ENCODE measurements at regions not wholly inside any gene's neighbourhood (a gene's known extent, or its start where the extent isn't known, plus 50 kb on each side); places are given as distances from the start of the nearest gene placed in this dataset.
"Not testable (repeated sequence)": the region's sequence is repeated elsewhere in the genome, so short reads cannot be mapped to it uniquely, and the experiment has no call there.

- Histone ChIP-seq H3K36me3 (ENCODE audit: insufficient read depth, low read length) (no peaks in the 10 kb centered on the region), H3K9ac (ENCODE audit: insufficient read length) (no peak overlapping the region), H3K9me3 (ENCODE audit: low read depth, low read length) (no peaks in the 10 kb centered on the region), H3K27ac (no peak overlapping the region), H3K4me3 (no peak overlapping the region)
- no peak for DNase-seq (ENCODE audit: low read depth, low spot score)
- no peak for TF ChIP-seq EZH2 (IDR thresholded peaks at IDR 0.05)
- TF ChIP-seq POLR2AphosphoS5 (IDR thresholded peaks at IDR 0.05; ENCODE audit: borderline replicate concordance, low read depth, low read length): no peak
- no peak for TF ChIP-seq FOXP2 (optimal IDR thresholded peaks at IDR 0.05; ENCODE audit: control extremely low read depth, extremely low read length, insufficient read depth)
Measured at GRCh38 chr3:22371036-22371435, 620.0 kb upstream of the ZNF385D start.

GRCh38 chr3:22371607-22372291 lies 620.7 kb upstream of the ZNF385D start:
- Histone ChIP-seq H3K9ac (ENCODE audit: insufficient read length) (no peak overlapping the region), H3K4me3 (no peak overlapping the region), H3K36me3 (ENCODE audit: insufficient read depth, low read length) (no peaks in the 10 kb centered on the region), H3K9me3 (ENCODE audit: low read depth, low read length) (no peaks in the 10 kb centered on the region), H3K27ac (no peak overlapping the region)
- no peak for DNase-seq (ENCODE audit: low read depth, low spot score)
- no peak for TF ChIP-seq FOXP2 (optimal IDR thresholded peaks at IDR 0.05; ENCODE audit: control extremely low read depth, extremely low read length, insufficient read depth)
- TF ChIP-seq POLR2AphosphoS5 (IDR thresholded peaks at IDR 0.05; ENCODE audit: borderline replicate concordance, low read depth, low read length): no peak
- TF ChIP-seq EZH2 (IDR thresholded peaks at IDR 0.05): no peak

- H3K9ac ChIP-seq (ENCODE audit: insufficient read length): no peak overlapping the region
- DNase-seq (ENCODE audit: low read depth, low spot score): no peak
- TF ChIP-seq POLR2AphosphoS5 (IDR thresholded peaks at IDR 0.05; ENCODE audit: borderline replicate concordance, low read depth, low read length) (no peak), EZH2 (IDR thresholded peaks at IDR 0.05) (no peak), FOXP2 (optimal IDR thresholded peaks at IDR 0.05; ENCODE audit: control extremely low read depth, extremely low read length, insufficient read depth) (no peak)
- no peak overlapping the region for H3K4me3 ChIP-seq
- H3K9me3 ChIP-seq (ENCODE audit: low read depth, low read length): no peaks in the 10 kb centered on the region
- H3K36me3 ChIP-seq (ENCODE audit: insufficient read depth, low read length): no peaks in the 10 kb centered on the region
- no peak overlapping the region for H3K27ac ChIP-seq
Measured at GRCh38 chr3:22372292-22373062, 621.5 kb upstream of the ZNF385D start.

- H3K9me3 ChIP-seq (ENCODE audit: low read depth, low read length): no peaks in the 10 kb centered on the region
- H3K4me3 ChIP-seq: no peak overlapping the region
- TF ChIP-seq POLR2AphosphoS5 (IDR thresholded peaks at IDR 0.05; ENCODE audit: borderline replicate concordance, low read depth, low read length) (no peak), FOXP2 (optimal IDR thresholded peaks at IDR 0.05; ENCODE audit: control extremely low read depth, extremely low read length, insufficient read depth) (no peak), EZH2 (IDR thresholded peaks at IDR 0.05) (no peak)
- H3K9ac ChIP-seq (ENCODE audit: insufficient read length): no peak overlapping the region
- DNase-seq (ENCODE audit: low read depth, low spot score): no peak
- no peaks in the 10 kb centered on the region for H3K36me3 ChIP-seq (ENCODE audit: insufficient read depth, low read length)
- no peak overlapping the region for H3K27ac ChIP-seq
Measured at GRCh38 chr3:22373182-22373581, 622.2 kb upstream of the ZNF385D start.

GRCh38 chr3:22373827-22374226 lies 622.8 kb upstream of the ZNF385D start:
- no peak for DNase-seq (ENCODE audit: low read depth, low spot score)

GRCh38 chr3:22377421-22377820 lies 626.4 kb upstream of the ZNF385D start:
- DNase-seq (ENCODE audit: low read depth, low spot score): no peak
- H3K9me3 ChIP-seq (ENCODE audit: low read depth, low read length): no peaks in the 10 kb centered on the region
- H3K9ac ChIP-seq (ENCODE audit: insufficient read length): no peak overlapping the region
- H3K27ac ChIP-seq: no peak overlapping the region
- no peaks in the 10 kb centered on the region for H3K36me3 ChIP-seq (ENCODE audit: insufficient read depth, low read length)
- TF ChIP-seq POLR2AphosphoS5 (IDR thresholded peaks at IDR 0.05; ENCODE audit: borderline replicate concordance, low read depth, low read length) (no peak), FOXP2 (optimal IDR thresholded peaks at IDR 0.05; ENCODE audit: control extremely low read depth, extremely low read length, insufficient read depth) (no peak), EZH2 (IDR thresholded peaks at IDR 0.05) (no peak)
- H3K4me3 ChIP-seq: no peak overlapping the region

More at GRCh38 chr3:22373827-22374226, 622.8 kb upstream of the ZNF385D start:
- Histone ChIP-seq H3K27ac (no peak overlapping the region), H3K9ac (ENCODE audit: insufficient read length) (no peak overlapping the region), H3K36me3 (ENCODE audit: insufficient read depth, low read length) (no peaks in the 10 kb centered on the region), H3K9me3 (ENCODE audit: low read depth, low read length) (no peaks in the 10 kb centered on the region), H3K4me3 (no peak overlapping the region)
- TF ChIP-seq POLR2AphosphoS5 (IDR thresholded peaks at IDR 0.05; ENCODE audit: borderline replicate concordance, low read depth, low read length) (no peak), EZH2 (IDR thresholded peaks at IDR 0.05) (no peak), FOXP2 (optimal IDR thresholded peaks at IDR 0.05; ENCODE audit: control extremely low read depth, extremely low read length, insufficient read depth) (no peak)

GRCh38 chr3:22378869-22379268 lies 627.9 kb upstream of the ZNF385D start:
- Histone ChIP-seq H3K9ac (ENCODE audit: insufficient read length) (no peak overlapping the region), H3K4me3 (no peak overlapping the region), H3K36me3 (ENCODE audit: insufficient read depth, low read length) (no peaks in the 10 kb centered on the region), H3K9me3 (ENCODE audit: low read depth, low read length) (no peaks in the 10 kb centered on the region), H3K27ac (no peak overlapping the region)
- TF ChIP-seq POLR2AphosphoS5 (IDR thresholded peaks at IDR 0.05; ENCODE audit: borderline replicate concordance, low read depth, low read length) (no peak), EZH2 (IDR thresholded peaks at IDR 0.05) (no peak)
- DNase-seq (ENCODE audit: low read depth, low spot score): no peak

- Histone ChIP-seq H3K4me3 (no peak overlapping the region), H3K9ac (ENCODE audit: insufficient read length) (no peak overlapping the region), H3K27ac (no peak overlapping the region), H3K36me3 (ENCODE audit: insufficient read depth, low read length) (no peaks in the 10 kb centered on the region), H3K9me3 (ENCODE audit: low read depth, low read length) (no peaks in the 10 kb centered on the region)
- no peak for DNase-seq (ENCODE audit: low read depth, low spot score)
- TF ChIP-seq POLR2AphosphoS5 (IDR thresholded peaks at IDR 0.05; ENCODE audit: borderline replicate concordance, low read depth, low read length): no peak
- TF ChIP-seq EZH2 (IDR thresholded peaks at IDR 0.05): no peak
- no peak for TF ChIP-seq FOXP2 (optimal IDR thresholded peaks at IDR 0.05; ENCODE audit: control extremely low read depth, extremely low read length, insufficient read depth)
Measured at GRCh38 chr3:22380253-22380652, 629.2 kb upstream of the ZNF385D start.

GRCh38 chr3:22381564-22381963 lies 630.6 kb upstream of the ZNF385D start:
- H3K9me3 ChIP-seq (ENCODE audit: low read depth, low read length); H3K4me3 ChIP-seq; H3K36me3 ChIP-seq (ENCODE audit: insufficient read depth, low read length); H3K9ac ChIP-seq (ENCODE audit: insufficient read length); DNase-seq (ENCODE audit: low read depth, low spot score); H3K27ac ChIP-seq: not testable (repeated sequence)

All from SK-N-MC (cell line).